Karpas-422 (cell line): ENCODE measurements at regions not wholly inside any gene's neighbourhood (a gene's known extent, or its start where the extent isn't known, plus 50 kb on each side); places are given as distances from the start of the nearest gene placed in this dataset.

Experiments used
- DNase-seq: peaks from one replicate; pipeline ENCODE4 v3.0.0-alpha.2; 2015
- H2AFZ ChIP-seq: fragments of 200-600 bp; sonication (generic); 2 replicates; pipeline ENCODE4 v1.6.1; 2014; ENCODE audit warnings: antibody characterized with exemption, low read length, mixed read lengths
- H3K27ac ChIP-seq: fragments of 200-600 bp; sonication (generic); 2 replicates; pipeline ENCODE4 v1.5.1; 2014; ENCODE audit warnings: mild to moderate bottlenecking, low read length, moderate library complexity
- H3K27me3 ChIP-seq: fragments of 200-600 bp; sonication (generic); 2 replicates; pipeline ENCODE4 v1.6.1; 2014; ENCODE audit warnings: low read length, mixed read lengths
- H3K36me3 ChIP-seq: fragments of 200-600 bp; sonication (generic); 2 replicates; pipeline ENCODE4 v1.6.1; 2014; ENCODE audit warnings: low read length, mixed read lengths; ENCODE audit not compliant: insufficient read depth
- H3K4me1 ChIP-seq: fragments of 200-600 bp; sonication (generic); 2 replicates; pipeline ENCODE4 v1.6.1; 2014; ENCODE audit warnings: mild to moderate bottlenecking, low read length, mixed read lengths
- H3K4me2 ChIP-seq: fragments of 200-600 bp; sonication (generic); 2 replicates; pipeline ENCODE4 v1.6.1; 2014; ENCODE audit warnings: low read length, low read depth, mild to moderate bottlenecking; ENCODE audit not compliant: poor library complexity, severe bottlenecking
- H3K4me3 ChIP-seq: fragments of 200-600 bp; sonication (generic); 2 replicates; pipeline ENCODE4 v1.5.1; 2014; ENCODE audit warnings: mild to moderate bottlenecking, antibody characterized with exemption, low read length, mixed read lengths
- H3K79me2 ChIP-seq: fragments of 200-600 bp; sonication (generic); 2 replicates; pipeline ENCODE4 v1.6.1; 2014; ENCODE audit warnings: mild to moderate bottlenecking, low read length, mixed read lengths
- H3K9ac ChIP-seq: fragments of 200-600 bp; sonication (generic); 2 replicates; pipeline ENCODE4 v1.6.0; 2014; ENCODE audit warnings: low read length
- H3K9me2 ChIP-seq: fragments of 200-600 bp; sonication (generic), shearing (Covaris generic); replicated peaks from 2 replicates; pipeline ENCODE4 v1.6.0; 2014; ENCODE audit warnings: mild to moderate bottlenecking, low read length, moderate library complexity; ENCODE audit not compliant: insufficient read depth
- H3K9me3 ChIP-seq: fragments of 300-700, 200-600 bp; sonication (generic); 2 replicates; pipeline ENCODE4 v1.6.1; 2014; ENCODE audit warnings: low read length, mixed read lengths
- H4K20me1 ChIP-seq: fragments of 200-600 bp; sonication (generic); 2 replicates; pipeline ENCODE4 v1.6.1; 2014; ENCODE audit warnings: mild to moderate bottlenecking, antibody characterized with exemption, low read length, low read depth; ENCODE audit not compliant: insufficient read depth

- no peaks in the 10 kb centered on the region for H3K79me2 ChIP-seq
- H3K9me3 ChIP-seq: no peaks in the 10 kb centered on the region
- no peak overlapping the region for H3K4me3 ChIP-seq
- no peaks in the 10 kb centered on the region for H4K20me1 ChIP-seq
- H3K9ac ChIP-seq: no peak overlapping the region
- no peaks in the 10 kb centered on the region for H3K4me1 ChIP-seq
- no peaks in the 10 kb centered on the region for H3K9me2 ChIP-seq
- H3K4me2 ChIP-seq: no peak overlapping the region
- no peak for DNase-seq
- no peak overlapping the region for H2AFZ ChIP-seq
- no peak overlapping the region for H3K27ac ChIP-seq
- no peaks in the 10 kb centered on the region for H3K36me3 ChIP-seq
- no peaks in the 10 kb centered on the region for H3K27me3 ChIP-seq
Measured at GRCh38 chr4:189463734-189464133, 476.9 kb upstream of the FRG1 start.

GRCh38 chr4:189494407-189494806 lies 446.3 kb upstream of the FRG1 start:
- Histone ChIP-seq H2AFZ (no peak overlapping the region), H3K36me3 (no peaks in the 10 kb centered on the region), H3K9me3 (no peaks in the 10 kb centered on the region), H3K27ac (no peak overlapping the region), H3K27me3 (no peaks in the 10 kb centered on the region), H3K4me1 (no peaks in the 10 kb centered on the region), H3K9me2 (no peaks in the 10 kb centered on the region), H4K20me1 (no peaks in the 10 kb centered on the region), H3K4me3 (no peak overlapping the region), H3K9ac (no peak overlapping the region), H3K79me2 (no peaks in the 10 kb centered on the region), H3K4me2 (no peak overlapping the region)
- no peak for DNase-seq

DNA sequence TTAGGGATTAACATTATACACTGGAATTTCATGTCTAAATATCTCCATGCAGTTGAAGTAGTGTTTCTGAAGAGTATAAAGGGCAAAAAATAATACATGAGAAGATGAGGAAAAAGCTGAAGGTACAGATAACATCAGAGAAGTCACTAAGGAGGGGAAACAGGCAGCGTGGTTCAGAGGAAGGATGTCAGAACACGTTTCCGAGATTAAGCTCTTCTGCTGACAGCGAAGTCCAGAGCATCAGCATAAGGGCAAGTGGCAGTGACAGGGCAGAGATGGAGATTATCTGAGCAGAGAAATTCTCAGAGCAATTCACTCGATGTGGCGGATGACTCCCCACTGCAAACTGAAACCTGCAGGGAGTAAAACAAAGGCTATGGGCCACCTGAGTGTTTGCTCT lies 443.2 kb upstream of the FRG1 start:
- Histone ChIP-seq H2AFZ (no peak overlapping the region), H3K4me1 (no peaks in the 10 kb centered on the region), H3K79me2 (no peaks in the 10 kb centered on the region), H3K9ac (no peak overlapping the region), H3K9me3 (no peaks in the 10 kb centered on the region), H3K36me3 (no peaks in the 10 kb centered on the region), H3K27ac (no peak overlapping the region), H3K9me2 (no peaks in the 10 kb centered on the region), H4K20me1 (no peaks in the 10 kb centered on the region), H3K4me3 (no peak overlapping the region), H3K4me2 (no peak overlapping the region), H3K27me3 (no peaks in the 10 kb centered on the region)
- no peak for DNase-seq

GRCh38 chr4:189497996-189498395 lies 442.7 kb upstream of the FRG1 start:
- Histone ChIP-seq H3K27me3 (no peaks in the 10 kb centered on the region), H3K36me3 (no peaks in the 10 kb centered on the region), H3K4me3 (no peak overlapping the region), H2AFZ (no peak overlapping the region), H3K79me2 (no peaks in the 10 kb centered on the region), H4K20me1 (no peaks in the 10 kb centered on the region), H3K27ac (no peak overlapping the region), H3K4me1 (no peaks in the 10 kb centered on the region), H3K4me2 (no peak overlapping the region), H3K9me3 (no peaks in the 10 kb centered on the region), H3K9ac (no peak overlapping the region), H3K9me2 (no peaks in the 10 kb centered on the region)
- DNase-seq: no peak

GRCh38 chr4:189498457-189498856 lies 442.2 kb upstream of the FRG1 start:
- Histone ChIP-seq H2AFZ (no peak overlapping the region), H3K4me3 (no peak overlapping the region), H3K4me2 (no peak overlapping the region), H3K36me3 (no peaks in the 10 kb centered on the region), H3K9me3 (no peaks in the 10 kb centered on the region), H4K20me1 (no peaks in the 10 kb centered on the region), H3K27me3 (no peaks in the 10 kb centered on the region), H3K4me1 (no peaks in the 10 kb centered on the region), H3K9me2 (no peaks in the 10 kb centered on the region), H3K79me2 (no peaks in the 10 kb centered on the region), H3K9ac (no peak overlapping the region), H3K27ac (no peak overlapping the region)
- DNase-seq: no peak

DNA sequence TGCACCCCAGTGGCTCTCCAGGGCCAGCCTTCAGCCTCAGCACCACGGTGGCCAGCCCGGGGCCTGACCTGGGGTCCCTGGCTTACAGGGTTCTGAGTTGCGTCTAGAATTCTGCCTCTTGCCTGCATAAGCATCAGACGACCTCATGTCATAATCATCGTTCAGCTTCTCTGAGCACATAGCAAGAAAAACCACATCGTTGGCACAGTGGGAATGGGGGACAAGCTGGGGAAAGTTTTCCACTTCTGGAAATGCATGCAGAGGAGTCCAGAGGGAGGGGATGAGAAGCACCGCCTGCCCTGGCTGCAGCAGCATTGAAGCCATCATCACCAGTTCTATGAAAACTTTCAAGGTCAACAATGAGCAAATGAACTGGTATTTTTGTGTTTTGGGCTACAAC lies 441.0 kb upstream of the FRG1 start:
- H3K4me2 ChIP-seq: no peak overlapping the region

GRCh38 chr4:189500970-189501369 lies 439.7 kb upstream of the FRG1 start:
- no peak for DNase-seq
- Histone ChIP-seq H3K9me3 (no peaks in the 10 kb centered on the region), H3K36me3 (no peaks in the 10 kb centered on the region), H4K20me1 (no peaks in the 10 kb centered on the region), H3K9ac (no peak overlapping the region), H3K9me2 (no peaks in the 10 kb centered on the region), H3K4me3 (no peak overlapping the region), H3K27me3 (no peaks in the 10 kb centered on the region), H3K27ac (no peak overlapping the region), H3K79me2 (no peaks in the 10 kb centered on the region), H3K4me2 (no peak overlapping the region), H3K4me1 (no peaks in the 10 kb centered on the region), H2AFZ (no peak overlapping the region)

More for the DNA sequence above, 441.0 kb upstream of the FRG1 start:
- no peaks in the 10 kb centered on the region for H3K9me2 ChIP-seq
- no peaks in the 10 kb centered on the region for H3K79me2 ChIP-seq
- no peak overlapping the region for H2AFZ ChIP-seq
- no peaks in the 10 kb centered on the region for H3K27me3 ChIP-seq
- H3K36me3 ChIP-seq: no peaks in the 10 kb centered on the region
- H3K9ac ChIP-seq: no peak overlapping the region
- H3K4me1 ChIP-seq: no peaks in the 10 kb centered on the region
- H3K4me3 ChIP-seq: no peak overlapping the region
- H4K20me1 ChIP-seq: no peaks in the 10 kb centered on the region
- no peaks in the 10 kb centered on the region for H3K9me3 ChIP-seq
- no peak for DNase-seq
- H3K27ac ChIP-seq: no peak overlapping the region

DNA sequence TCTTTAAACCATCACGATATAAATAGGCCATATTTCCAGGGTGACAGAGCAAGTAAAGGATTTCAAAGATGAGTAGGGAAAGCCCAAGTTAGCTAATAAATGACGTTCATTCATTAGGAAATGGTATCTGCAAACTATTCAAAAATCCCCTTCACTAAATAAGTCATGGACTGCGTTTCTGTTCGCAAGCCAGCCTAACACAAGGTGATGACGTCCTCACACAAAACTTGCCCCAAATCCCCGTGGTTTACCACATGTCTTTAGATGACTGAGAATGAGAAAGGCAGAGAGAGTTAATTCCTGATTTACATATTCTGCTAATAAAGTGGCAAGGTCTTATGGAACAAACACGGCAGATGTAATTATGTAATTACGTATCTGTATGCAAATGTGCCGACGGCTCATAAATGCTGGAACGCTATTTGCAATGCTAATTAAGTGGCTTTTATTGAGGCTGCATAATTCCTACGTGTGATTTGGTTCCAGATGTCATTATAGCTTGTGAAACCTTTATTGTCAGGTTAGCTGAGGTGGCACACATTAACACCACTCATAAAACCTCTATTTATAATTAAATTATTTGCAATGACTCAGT lies 437.7 kb upstream of the FRG1 start:
- no peak overlapping the region for H3K9ac ChIP-seq
- no peaks in the 10 kb centered on the region for H3K9me3 ChIP-seq
- H3K27me3 ChIP-seq: no peaks in the 10 kb centered on the region
- no peak for DNase-seq
- H2AFZ ChIP-seq: no peak overlapping the region
- H3K9me2 ChIP-seq: no peaks in the 10 kb centered on the region
- no peaks in the 10 kb centered on the region for H3K4me1 ChIP-seq
- H3K4me3 ChIP-seq: no peak overlapping the region
- H3K79me2 ChIP-seq: no peaks in the 10 kb centered on the region
- H3K27ac ChIP-seq: no peak overlapping the region
- no peaks in the 10 kb centered on the region for H4K20me1 ChIP-seq
- H3K4me2 ChIP-seq: no peak overlapping the region
- no peaks in the 10 kb centered on the region for H3K36me3 ChIP-seq

DNA sequence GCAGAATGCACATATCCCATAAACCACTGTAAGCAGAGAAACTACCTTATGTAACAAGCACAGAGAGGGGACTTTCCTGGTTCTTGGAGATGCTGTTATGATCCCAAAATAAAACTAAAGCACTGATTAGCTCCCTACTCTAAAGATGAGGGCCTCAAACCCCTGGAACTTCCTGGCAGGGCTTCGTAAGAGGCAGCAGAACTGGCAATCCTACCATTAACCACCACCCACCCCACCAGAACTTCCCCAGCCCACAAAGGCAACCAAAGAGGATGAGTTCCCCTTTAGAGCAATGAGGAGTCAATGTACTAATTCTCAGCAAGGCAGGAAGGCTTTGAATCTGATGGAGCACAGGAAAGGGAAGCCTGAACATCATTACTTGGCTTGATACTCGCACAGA lies 436.5 kb upstream of the FRG1 start:
- H3K79me2 ChIP-seq: no peaks in the 10 kb centered on the region
- no peaks in the 10 kb centered on the region for H3K4me1 ChIP-seq
- no peak overlapping the region for H3K4me2 ChIP-seq
- H3K4me3 ChIP-seq: no peak overlapping the region
- no peaks in the 10 kb centered on the region for H3K36me3 ChIP-seq
- no peaks in the 10 kb centered on the region for H4K20me1 ChIP-seq
- no peak overlapping the region for H3K27ac ChIP-seq
- no peaks in the 10 kb centered on the region for H3K9me2 ChIP-seq
- H2AFZ ChIP-seq: no peak overlapping the region
- H3K27me3 ChIP-seq: no peaks in the 10 kb centered on the region
- no peaks in the 10 kb centered on the region for H3K9me3 ChIP-seq
- no peak for DNase-seq
- no peak overlapping the region for H3K9ac ChIP-seq
